Ovary (tissue), 7 donors: ENCODE measurements at regions not wholly inside any gene's neighbourhood (a gene's known extent, or its start where the extent isn't known, plus 50 kb on each side); places are given as distances from the start of the nearest gene placed in this dataset.

Experiments used
- DNase-seq, 5 donors: peaks; one replicate each; pipeline ENCODE4 v3.0.0-alpha.2; 2019 to 2020
- H3K27ac ChIP-seq, 2 donors: fragments of 200-600 bp; one replicate each; pipeline versions ENCODE4 v1.5.1 to v1.8.0; 2019 to 2022
- H3K27me3 ChIP-seq: fragments of 200-600 bp; one replicate; pipeline ENCODE4 v1.8.0; 2022
- H3K36me3 ChIP-seq: fragments of 200-600 bp; sonication (generic); one replicate; pipeline ENCODE4 v1.5.1; 2019
- H3K4me1 ChIP-seq: one replicate; pipeline ENCODE4 v1.8.1; 2013; ENCODE audit warnings: mild to moderate bottlenecking, moderate library complexity; ENCODE audit not compliant: insufficient read depth
- H3K4me3 ChIP-seq: fragments of 200-600 bp; sonication (generic); one replicate; pipeline ENCODE4 v1.5.1; 2017
- H3K9me3 ChIP-seq, 2 donors: fragments of 200-600 bp in 1 of 2; sonication (generic) in 1 of 2; one replicate each; pipeline versions ENCODE4 v1.5.1 to v1.8.1; 2013 to 2019; ENCODE audit warnings: mild to moderate bottlenecking in 1 of 2, moderate library complexity in 1 of 2
- CTCF ChIP-seq, 3 donors: fragments of 450-650 bp in 2 of 3; fragments of 200-600 bp in 1 of 3; IDR thresholded peaks; one replicate each; pipeline versions ENCODE4 v1.5.1 to v1.8.0; 2016 to 2022; ENCODE audit warnings: antibody characterized with exemption in 3 of 3, mild to moderate bottlenecking in 1 of 3
- EP300 ChIP-seq: sonication (generic); formaldehyde crosslinking; IDR thresholded peaks from one replicate; pipeline ENCODE4 v1.6.1; 2017; ENCODE audit warnings: antibody characterized with exemption
- POLR2A ChIP-seq: fragments of 450-650 bp; IDR thresholded peaks from one replicate; pipeline ENCODE4 v1.6.1; 2017; ENCODE audit warnings: antibody characterized with exemption, mild to moderate bottlenecking, moderate library complexity
- WGBS, 3 donors: extraction: QIAGEN DNeasy Blood & Tissue Kit in 1 of 3; methylation state at CpG; one replicate each; pipeline versions ENCODE4 v1.1.5 to v1.1.7; 2013 to 2017; 5-methylcytosine and 5-hydroxymethylcytosine counted together
- intact Hi-C, 4 donors: fragments of 100-400 bp; cut with DNase I; formaldehyde crosslinking; loops; one replicate each; pipeline versions ENCODE4 v1.11.0 to v1.15.1; 2022 to 2023
- donor health status: DM: no; HTN: no; CAD: no; lungs with moderate emphysema.
- donor health status: DM: no; HTN: no; CAD: no.
- donor health status: Bipolar disorder and iron deficiency.
- donor health status: DM: no; HTN: no; CAD: no.
- donor health status: DM: yes; HTN: yes; CAD: no.

GRCh38 chr2:210912779-210913178 is 356.4 kb downstream of the CPS1 start:
- TF ChIP-seq POLR2A (no peak), EP300 (no peak), CTCF (IDR thresholded peaks at IDR 0.05) (no peak)
- no peaks in the 10 kb centered on the region for H3K27me3 ChIP-seq
- H3K9me3 ChIP-seq: no peaks in the 10 kb centered on the region
- H3K4me1 ChIP-seq: no peaks in the 10 kb centered on the region
- H3K27ac ChIP-seq: no peak overlapping the region
- intact Hi-C loops: no loop called here
- 83 to 92% (median 87%) methylated on average over 6 of the region's 6 CpGs for WGBS, 3 donors
- DNase-seq: no peak
- no peak overlapping the region for H3K4me3 ChIP-seq
- no peaks in the 10 kb centered on the region for H3K36me3 ChIP-seq

GRCh38 chr2:210913461-210913860 is 357.1 kb downstream of the CPS1 start:
- H3K36me3 ChIP-seq: no peaks in the 10 kb centered on the region
- no peak for DNase-seq
- 32 to 86% (median 60%) methylated on average over 2 of the region's 2 CpGs for WGBS, 3 donors
- H3K27ac ChIP-seq: no peak overlapping the region
- H3K4me3 ChIP-seq: no peak overlapping the region
- H3K4me1 ChIP-seq: no peaks in the 10 kb centered on the region
- no peaks in the 10 kb centered on the region for H3K9me3 ChIP-seq
- no peaks in the 10 kb centered on the region for H3K27me3 ChIP-seq
- intact Hi-C loops: no loop called here
- TF ChIP-seq EP300 (no peak), CTCF (IDR thresholded peaks at IDR 0.05) (no peak), POLR2A (no peak)

- intact Hi-C loops: no loop called here
- Histone ChIP-seq H3K4me3 (no peak overlapping the region), H3K4me1 (no peaks in the 10 kb centered on the region), H3K27ac (no peak overlapping the region), H3K9me3 (no peaks in the 10 kb centered on the region), H3K36me3 (no peaks in the 10 kb centered on the region), H3K27me3 (no peaks in the 10 kb centered on the region)
- TF ChIP-seq EP300 (no peak), CTCF (IDR thresholded peaks at IDR 0.05) (no peak), POLR2A (no peak)
- WGBS, 3 donors: 53 to 70% (median 60%) methylated on average over 1 of the region's 1 CpG
- DNase-seq: no peak
Measured at GRCh38 chr2:210915912-210916311, 359.5 kb downstream of the CPS1 start.

GRCh38 chr2:210917465-210917864 is 361.1 kb downstream of the CPS1 start:
- no peak for DNase-seq
- Histone ChIP-seq H3K4me1 (no peaks in the 10 kb centered on the region), H3K36me3 (no peaks in the 10 kb centered on the region), H3K27me3 (no peaks in the 10 kb centered on the region), H3K4me3 (no peak overlapping the region), H3K9me3 (no peaks in the 10 kb centered on the region), H3K27ac (no peak overlapping the region)
- intact Hi-C loops: no loop called here
- 66 to 74% (median 67%) methylated on average over 4 of the region's 4 CpGs for WGBS, 3 donors
- TF ChIP-seq POLR2A: no peak
- TF ChIP-seq EP300: no peak
- no peak for TF ChIP-seq CTCF (IDR thresholded peaks at IDR 0.05)

GRCh38 chr2:210919128-210919527 is 362.7 kb downstream of the CPS1 start:
- TF ChIP-seq EP300 (no peak), CTCF (IDR thresholded peaks at IDR 0.05) (no peak), POLR2A (no peak)
- intact Hi-C loops: no loop called here
- Histone ChIP-seq H3K4me1 (no peaks in the 10 kb centered on the region), H3K27me3 (no peaks in the 10 kb centered on the region), H3K9me3 (no peaks in the 10 kb centered on the region), H3K36me3 (no peaks in the 10 kb centered on the region), H3K4me3 (no peak overlapping the region), H3K27ac (no peak overlapping the region)
- no peak for DNase-seq
